GM23338 (cell line): ENCODE measurements at regions not wholly inside any gene's neighbourhood (a gene's known extent, or its start where the extent isn't known, plus 50 kb on each side); places are given as distances from the start of the nearest gene placed in this dataset.

Experiments
- ATAC-seq: fragments of 200-7000 bp; cut with Tn5 transposase; 3 replicates; pipeline ENCODE4 v1.9.1; 2020
- DNase-seq: peaks from one replicate; pipeline ENCODE4 v3.0.0-alpha.2; 2015; ENCODE audit warnings: low spot score
- H2AFZ ChIP-seq: fragments of 200-600 bp; sonication (generic); 2 replicates; pipeline ENCODE4 v1.8.0; 2016; ENCODE audit warnings: antibody characterized with exemption, mild to moderate bottlenecking, moderate library complexity
- H3F3A ChIP-seq: fragments of 200-600 bp; sonication (generic); replicated peaks from 2 replicates; pipeline ENCODE4 v1.8.0; 2017; ENCODE audit warnings: antibody characterized with exemption, mixed run types, low read depth
- H3K27ac ChIP-seq: fragments of 200-600 bp; sonication (generic); 2 replicates; pipeline ENCODE4 v1.6.1; 2016; ENCODE audit warnings: low read depth
- H3K27me3 ChIP-seq: fragments of 200-600 bp; sonication (generic); 2 replicates; pipeline ENCODE4 v1.8.0; 2016; ENCODE audit warnings: mild to moderate bottlenecking, mixed run types, moderate library complexity; ENCODE audit not compliant: insufficient read depth
- H3K36me3 ChIP-seq: fragments of 200-600 bp; sonication (generic); 2 replicates; pipeline ENCODE4 v1.8.0; 2016; ENCODE audit warnings: mild to moderate bottlenecking; ENCODE audit not compliant: insufficient read depth
- H3K4me1 ChIP-seq: fragments of 200-600 bp; sonication (generic); 2 replicates; pipeline ENCODE4 v1.8.0; 2016; ENCODE audit warnings: mild to moderate bottlenecking, moderate library complexity; ENCODE audit not compliant: insufficient read depth
- H3K4me2 ChIP-seq: fragments of 200-600 bp; sonication (generic); 2 replicates; pipeline ENCODE4 v1.7.1; 2017; ENCODE audit warnings: mixed run types
- H3K4me3 ChIP-seq: fragments of 200-600 bp; sonication (generic); 2 replicates; pipeline ENCODE4 v1.6.1; 2016; ENCODE audit warnings: mixed run types
- H3K79me2 ChIP-seq: fragments of 200-600 bp; sonication (generic); replicated peaks from 2 replicates; pipeline ENCODE4 v1.8.0; 2017; ENCODE audit warnings: mild to moderate bottlenecking; ENCODE audit not compliant: insufficient read depth
- H3K9me2 ChIP-seq: fragments of 200-600 bp; sonication (generic); 2 replicates; pipeline ENCODE4 v1.8.0; 2017; ENCODE audit not compliant: insufficient read depth
- H4K20me1 ChIP-seq: fragments of 200-600 bp; sonication (generic); replicated peaks from 2 replicates; pipeline ENCODE4 v1.8.0; 2017; ENCODE audit warnings: mild to moderate bottlenecking; ENCODE audit not compliant: insufficient read depth
- H3K27ac Mint-ChIP-seq: 2 replicates; pipeline ENCODE4 v1.8.0; 2020; ENCODE audit warnings: inconsistent platforms, mild to moderate bottlenecking, moderate library complexity, mixed read lengths
- H3K27me3 Mint-ChIP-seq: 3 replicates; pipeline ENCODE4 v1.8.0; 2022; ENCODE audit warnings: low read depth, mild to moderate bottlenecking, moderate library complexity, mixed read lengths, inconsistent platforms; ENCODE audit not compliant: insufficient read depth, poor library complexity
- H3K36me3 Mint-ChIP-seq: 3 replicates; pipeline ENCODE4 v1.8.0; 2021; ENCODE audit warnings: low read depth, mild to moderate bottlenecking, inconsistent platforms, moderate library complexity, mixed read lengths
- H3K4me1 Mint-ChIP-seq: 3 replicates; pipeline ENCODE4 v1.8.0; 2020; ENCODE audit warnings: mild to moderate bottlenecking, inconsistent platforms, mixed read lengths
- H3K4me3 Mint-ChIP-seq: 3 replicates; pipeline ENCODE4 v1.8.0; 2021; ENCODE audit warnings: moderate library complexity, mild to moderate bottlenecking, inconsistent platforms, mixed read lengths
- H3K9me3 Mint-ChIP-seq: 3 replicates; pipeline ENCODE4 v1.8.0; 2020; ENCODE audit warnings: moderate library complexity, mild to moderate bottlenecking, inconsistent platforms, mixed read lengths
- CREB1 ChIP-seq: fragments of 250-450 bp; sonication (Bioruptor Pico); IDR thresholded peaks from 2 replicates; pipeline ENCODE4 v1.5.0; 2020; ENCODE audit warnings: low read depth, mild to moderate bottlenecking, moderate library complexity
- EZH2 ChIP-seq: fragments of 200-600 bp; sonication (generic); IDR thresholded peaks from one replicate; pipeline ENCODE4 v1.8.0; 2017; ENCODE audit warnings: antibody characterized with exemption, mild to moderate bottlenecking, low read depth; ENCODE audit not compliant: unreplicated experiment
- EZH2phosphoT487 ChIP-seq: fragments of 200-600 bp; sonication (generic); IDR thresholded peaks from one replicate; pipeline ENCODE4 v1.8.1; 2018; ENCODE audit warnings: antibody characterized with exemption; ENCODE audit not compliant: unreplicated experiment
- JUNB ChIP-seq: IDR thresholded peaks from one replicate; pipeline ENCODE4 v1.6.1; 2016; ENCODE audit warnings: antibody characterized with exemption; ENCODE audit not compliant: unreplicated experiment
- NANOG ChIP-seq: IDR thresholded peaks from 2 replicates; pipeline ENCODE4 v1.6.1; 2016; ENCODE audit warnings: antibody characterized with exemption, borderline replicate concordance
- POLR2AphosphoS5 ChIP-seq: IDR thresholded peaks from 2 replicates; pipeline ENCODE4 v1.6.1; 2016; ENCODE audit warnings: antibody characterized with exemption, low read depth
- REST ChIP-seq: IDR thresholded peaks from one replicate; pipeline ENCODE4 v1.6.1; 2018; ENCODE audit warnings: antibody characterized with exemption; ENCODE audit not compliant: unreplicated experiment
- STAT1 ChIP-seq: IDR thresholded peaks from one replicate; pipeline ENCODE4 v1.6.1; 2016; ENCODE audit warnings: antibody characterized with exemption; ENCODE audit not compliant: unreplicated experiment
- ZNF114 ChIP-seq: fragments of 250-450 bp; sonication (Bioruptor Pico); IDR thresholded peaks from 2 replicates; pipeline ENCODE4 v1.5.0; 2020; ENCODE audit warnings: mild to moderate bottlenecking, moderate library complexity
- ZNF331 ChIP-seq: fragments of 250-450 bp; sonication (Bioruptor Pico); IDR thresholded peaks from 2 replicates; pipeline ENCODE4 v1.5.0; 2020; ENCODE audit warnings: low read depth, mild to moderate bottlenecking, moderate library complexity
- TF ChIP-seq, protein P1 (sequence below): IDR thresholded peaks from 2 replicates; pipeline ENCODE4 v1.6.1; 2016; ENCODE audit warnings: antibody characterized with exemption
- TF ChIP-seq, protein P2 (sequence below), 2 experiments: fragments of 200-600 bp in 1 of 2; sonication (generic) in 1 of 2; conservative IDR thresholded peaks; 2 replicates each; pipeline versions ENCODE4 v1.5.1 to v1.6.1; 2016 to 2017; ENCODE audit warnings: antibody characterized with exemption in 2 of 2, low read depth in 2 of 2, mild to moderate bottlenecking in 2 of 2, moderate library complexity in 1 of 2

DNA sequence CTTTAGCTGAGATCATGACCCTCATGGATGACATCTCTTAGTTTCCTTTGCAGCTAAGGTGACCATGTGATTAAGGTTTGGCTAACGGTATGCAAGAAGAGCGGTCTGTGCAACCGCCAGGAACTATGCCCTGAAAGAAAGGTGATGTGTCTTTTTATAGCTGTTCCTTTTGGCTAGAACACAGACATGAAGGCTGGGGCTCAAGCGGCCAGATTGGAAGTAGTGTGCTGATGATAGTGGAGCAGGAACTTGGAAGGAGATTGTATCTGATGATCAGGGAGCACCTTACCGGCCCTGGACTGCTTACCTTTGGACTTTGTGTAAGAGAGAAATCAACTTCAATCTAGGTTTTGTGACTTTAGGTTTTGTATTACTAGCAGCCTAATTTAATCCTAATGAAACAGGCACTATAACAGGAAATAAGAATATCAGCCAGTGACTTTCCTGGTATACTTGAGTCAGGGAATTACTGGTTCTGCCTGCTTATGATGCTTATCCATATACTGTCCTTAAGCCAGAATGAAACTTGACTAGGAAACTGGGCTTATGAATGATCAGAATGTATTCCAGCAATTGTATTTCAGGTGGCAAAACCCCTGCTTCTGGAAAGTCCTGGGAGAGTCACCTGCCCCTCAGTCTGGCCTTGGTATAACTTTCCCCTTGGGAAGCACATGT lies 164.3 kb upstream of the LRIG1 start:
- ATAC-seq (no peak), DNase-seq (no peak)
- Histone ChIP-seq H3K27me3 (no peaks in the 10 kb centered on the region), H4K20me1 (no peaks in the 10 kb centered on the region; the same call in 1 of the 2 replicates), H3K27ac (no peak overlapping the region), H3F3A (no peaks in the 10 kb centered on the region), H3K4me2 (no peak overlapping the region), H3K79me2 (no peaks in the 10 kb centered on the region), H2AFZ (peak overlapping the region; percentile 59; the same call in 1 of the 2 replicates), H3K4me1 (no peaks in the 10 kb centered on the region), H3K36me3 (no peaks in the 10 kb centered on the region), H3K4me3 (no peak overlapping the region), H3K9me2 (peaks cover 7% of the 10 kb centered on the region)
- no peak for TF ChIP-seq POLR2AphosphoS5
- H3K4me1 Mint-ChIP-seq: no peaks in the 10 kb centered on the region
- H3K36me3 Mint-ChIP-seq: no peaks in the 10 kb centered on the region
- no peaks in the 10 kb centered on the region for H3K27me3 Mint-ChIP-seq
- no peak overlapping the region for H3K4me3 Mint-ChIP-seq
- H3K27ac Mint-ChIP-seq: no peak overlapping the region
- H3K9me3 Mint-ChIP-seq: no peaks in the 10 kb centered on the region

DNA sequence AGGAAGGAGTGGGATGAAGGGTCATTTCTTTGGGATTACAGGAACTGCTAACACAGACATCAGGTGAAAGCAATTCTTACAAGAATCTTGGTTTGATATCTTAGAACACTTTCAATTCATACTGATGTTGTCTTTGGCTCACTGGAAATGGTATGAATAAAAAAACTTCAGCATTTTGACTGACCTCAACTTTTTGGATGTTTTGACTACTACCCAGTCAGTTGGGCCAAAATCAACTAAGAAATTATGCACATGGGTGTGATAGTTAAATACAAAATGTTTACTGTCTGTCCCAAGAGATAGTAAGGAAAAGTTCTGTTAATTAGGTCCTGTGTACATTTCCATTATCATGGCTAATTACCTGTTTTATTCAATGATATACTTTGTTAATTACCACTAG lies 165.5 kb upstream of the LRIG1 start:
- no peaks in the 10 kb centered on the region for H3K36me3 ChIP-seq
- Mint-ChIP-seq H3K27ac (no peak overlapping the region), H3K27me3 (no peaks in the 10 kb centered on the region), H3K4me3 (no peak overlapping the region), H3K4me1 (no peaks in the 10 kb centered on the region), H3K9me3 (no peaks in the 10 kb centered on the region; the same call in 2 of the 3 replicates), H3K36me3 (no peaks in the 10 kb centered on the region)
- H3K9me2 ChIP-seq: peaks cover 7% of the 10 kb centered on the region
- H3K4me2 ChIP-seq: no peak overlapping the region
- DNase-seq (no peak), ATAC-seq (no peak)
- no peaks in the 10 kb centered on the region for H3K4me1 ChIP-seq
- H3K4me3 ChIP-seq: no peak overlapping the region
- H3K79me2 ChIP-seq: no peaks in the 10 kb centered on the region
- no peaks in the 10 kb centered on the region for H3K27me3 ChIP-seq
- H2AFZ ChIP-seq: no peak overlapping the region
- H3K27ac ChIP-seq: no peak overlapping the region
- no peaks in the 10 kb centered on the region for H3F3A ChIP-seq
- no peaks in the 10 kb centered on the region; the same call in 1 of the 2 replicates for H4K20me1 ChIP-seq
- no peak for TF ChIP-seq CREB1 (CRISPR knock-in tag)
- TF ChIP-seq, protein P1, sequence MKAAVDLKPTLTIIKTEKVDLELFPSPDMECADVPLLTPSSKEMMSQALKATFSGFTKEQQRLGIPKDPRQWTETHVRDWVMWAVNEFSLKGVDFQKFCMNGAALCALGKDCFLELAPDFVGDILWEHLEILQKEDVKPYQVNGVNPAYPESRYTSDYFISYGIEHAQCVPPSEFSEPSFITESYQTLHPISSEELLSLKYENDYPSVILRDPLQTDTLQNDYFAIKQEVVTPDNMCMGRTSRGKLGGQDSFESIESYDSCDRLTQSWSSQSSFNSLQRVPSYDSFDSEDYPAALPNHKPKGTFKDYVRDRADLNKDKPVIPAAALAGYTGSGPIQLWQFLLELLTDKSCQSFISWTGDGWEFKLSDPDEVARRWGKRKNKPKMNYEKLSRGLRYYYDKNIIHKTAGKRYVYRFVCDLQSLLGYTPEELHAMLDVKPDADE: no peak
- TF ChIP-seq, protein P2, sequence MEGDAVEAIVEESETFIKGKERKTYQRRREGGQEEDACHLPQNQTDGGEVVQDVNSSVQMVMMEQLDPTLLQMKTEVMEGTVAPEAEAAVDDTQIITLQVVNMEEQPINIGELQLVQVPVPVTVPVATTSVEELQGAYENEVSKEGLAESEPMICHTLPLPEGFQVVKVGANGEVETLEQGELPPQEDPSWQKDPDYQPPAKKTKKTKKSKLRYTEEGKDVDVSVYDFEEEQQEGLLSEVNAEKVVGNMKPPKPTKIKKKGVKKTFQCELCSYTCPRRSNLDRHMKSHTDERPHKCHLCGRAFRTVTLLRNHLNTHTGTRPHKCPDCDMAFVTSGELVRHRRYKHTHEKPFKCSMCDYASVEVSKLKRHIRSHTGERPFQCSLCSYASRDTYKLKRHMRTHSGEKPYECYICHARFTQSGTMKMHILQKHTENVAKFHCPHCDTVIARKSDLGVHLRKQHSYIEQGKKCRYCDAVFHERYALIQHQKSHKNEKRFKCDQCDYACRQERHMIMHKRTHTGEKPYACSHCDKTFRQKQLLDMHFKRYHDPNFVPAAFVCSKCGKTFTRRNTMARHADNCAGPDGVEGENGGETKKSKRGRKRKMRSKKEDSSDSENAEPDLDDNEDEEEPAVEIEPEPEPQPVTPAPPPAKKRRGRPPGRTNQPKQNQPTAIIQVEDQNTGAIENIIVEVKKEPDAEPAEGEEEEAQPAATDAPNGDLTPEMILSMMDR (conservative IDR thresholded peaks at IDR 0.05; ENCODE audit: low read depth in 2 of 2): no peak
- no peak for TF ChIP-seq REST
- no peak for TF ChIP-seq JUNB
- no peak for TF ChIP-seq ZNF114 (CRISPR knock-in tag)
- no peak for TF ChIP-seq EZH2
- TF ChIP-seq POLR2AphosphoS5: no peak
- no peak for TF ChIP-seq EZH2phosphoT487
- no peak for TF ChIP-seq ZNF331 (CRISPR knock-in tag)
- TF ChIP-seq NANOG: no peak
- no peak for TF ChIP-seq STAT1
